LNCaP clone FGC (cell line): ENCODE measurements at regions not wholly inside any gene's neighbourhood (a gene's known extent, or its start where the extent isn't known, plus 50 kb on each side); places are given as distances from the start of the nearest gene placed in this dataset.

Experiments used
- DNase-seq: peaks from one replicate; pipeline ENCODE4 v3.0.0-alpha.2; 2011; ENCODE audit warnings: low read depth
- H3K4me3 ChIP-seq: 2 replicates; pipeline ENCODE4 v1.5.1; 2011; ENCODE audit warnings: mild to moderate bottlenecking, low read depth, low read length, control low read depth
- TF ChIP-seq, protein P1 (sequence below): IDR thresholded peaks from 2 replicates; pipeline ENCODE4 v1.5.1; 2012; ENCODE audit warnings: mild to moderate bottlenecking; ENCODE audit not compliant: control insufficient read depth, insufficient read depth; ENCODE audit errors: extremely low read depth

DNA sequence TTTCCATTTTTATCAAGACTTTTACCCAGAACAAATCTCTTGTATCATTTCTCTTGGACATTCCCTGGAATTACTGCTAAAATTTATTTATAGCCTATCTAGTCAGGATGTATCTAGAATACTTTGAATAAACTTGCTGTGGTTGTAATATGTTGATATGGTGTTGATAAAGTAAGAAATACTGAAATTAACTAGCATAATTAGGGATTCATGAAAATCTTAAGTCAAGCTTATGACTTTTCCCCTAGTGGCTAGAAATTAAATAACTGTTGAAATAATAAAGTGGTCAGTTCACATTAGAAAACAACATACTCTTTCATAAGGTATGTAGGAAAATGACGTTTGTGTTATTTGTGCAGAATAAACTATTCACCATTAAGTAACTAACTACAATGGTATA, 73.1 kb upstream of the ANKRD50 start:
- TF ChIP-seq, protein P1, sequence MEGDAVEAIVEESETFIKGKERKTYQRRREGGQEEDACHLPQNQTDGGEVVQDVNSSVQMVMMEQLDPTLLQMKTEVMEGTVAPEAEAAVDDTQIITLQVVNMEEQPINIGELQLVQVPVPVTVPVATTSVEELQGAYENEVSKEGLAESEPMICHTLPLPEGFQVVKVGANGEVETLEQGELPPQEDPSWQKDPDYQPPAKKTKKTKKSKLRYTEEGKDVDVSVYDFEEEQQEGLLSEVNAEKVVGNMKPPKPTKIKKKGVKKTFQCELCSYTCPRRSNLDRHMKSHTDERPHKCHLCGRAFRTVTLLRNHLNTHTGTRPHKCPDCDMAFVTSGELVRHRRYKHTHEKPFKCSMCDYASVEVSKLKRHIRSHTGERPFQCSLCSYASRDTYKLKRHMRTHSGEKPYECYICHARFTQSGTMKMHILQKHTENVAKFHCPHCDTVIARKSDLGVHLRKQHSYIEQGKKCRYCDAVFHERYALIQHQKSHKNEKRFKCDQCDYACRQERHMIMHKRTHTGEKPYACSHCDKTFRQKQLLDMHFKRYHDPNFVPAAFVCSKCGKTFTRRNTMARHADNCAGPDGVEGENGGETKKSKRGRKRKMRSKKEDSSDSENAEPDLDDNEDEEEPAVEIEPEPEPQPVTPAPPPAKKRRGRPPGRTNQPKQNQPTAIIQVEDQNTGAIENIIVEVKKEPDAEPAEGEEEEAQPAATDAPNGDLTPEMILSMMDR, result no peak
- DNase-seq, result no peak
- H3K4me3 ChIP-seq, result no peak overlapping the region

DNA sequence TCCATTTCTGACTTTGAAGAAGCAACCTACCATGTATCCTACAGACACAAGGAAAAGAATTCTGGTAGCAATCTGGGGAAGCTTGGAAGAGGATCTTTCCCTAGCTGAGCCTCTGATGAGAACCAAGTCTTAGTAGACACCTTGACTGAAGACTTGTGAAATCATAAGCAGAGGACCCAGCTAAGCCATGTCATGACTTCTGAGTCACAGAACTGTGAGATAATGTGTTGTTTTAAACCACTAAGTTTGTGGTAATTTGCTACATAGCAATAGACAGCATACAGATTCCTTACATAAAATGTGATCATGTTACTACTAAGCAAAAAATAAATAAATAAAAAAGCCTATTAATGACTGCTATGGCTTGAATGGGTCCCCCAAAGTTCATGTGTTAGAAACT, 71.3 kb upstream of the ANKRD50 start:
- TF ChIP-seq, protein P1, result no peak
- no peak for DNase-seq
- H3K4me3 ChIP-seq, result no peak overlapping the region

DNA sequence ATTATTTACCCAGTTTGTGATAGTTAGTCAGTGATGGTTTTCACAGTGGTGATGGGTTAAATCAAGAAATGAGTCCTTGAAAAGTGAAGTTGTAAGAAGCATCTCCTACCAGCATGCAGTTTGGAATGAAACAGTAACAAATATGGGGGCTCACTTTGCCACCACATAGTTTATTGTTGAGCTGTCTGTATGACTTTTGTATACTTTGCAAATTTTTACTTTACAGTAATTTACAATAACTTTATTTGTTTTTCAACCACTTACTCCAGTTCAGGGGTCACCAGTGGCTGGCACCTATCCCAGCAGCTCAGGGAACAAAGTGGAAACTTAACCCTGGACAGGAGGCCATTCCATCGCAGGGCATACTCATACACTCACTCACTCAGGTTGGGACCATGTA, 64.5 kb upstream of the ANKRD50 start:
- no peak for DNase-seq
- H3K4me3 ChIP-seq, result no peak overlapping the region
- TF ChIP-seq, protein P1, result no peak

DNA sequence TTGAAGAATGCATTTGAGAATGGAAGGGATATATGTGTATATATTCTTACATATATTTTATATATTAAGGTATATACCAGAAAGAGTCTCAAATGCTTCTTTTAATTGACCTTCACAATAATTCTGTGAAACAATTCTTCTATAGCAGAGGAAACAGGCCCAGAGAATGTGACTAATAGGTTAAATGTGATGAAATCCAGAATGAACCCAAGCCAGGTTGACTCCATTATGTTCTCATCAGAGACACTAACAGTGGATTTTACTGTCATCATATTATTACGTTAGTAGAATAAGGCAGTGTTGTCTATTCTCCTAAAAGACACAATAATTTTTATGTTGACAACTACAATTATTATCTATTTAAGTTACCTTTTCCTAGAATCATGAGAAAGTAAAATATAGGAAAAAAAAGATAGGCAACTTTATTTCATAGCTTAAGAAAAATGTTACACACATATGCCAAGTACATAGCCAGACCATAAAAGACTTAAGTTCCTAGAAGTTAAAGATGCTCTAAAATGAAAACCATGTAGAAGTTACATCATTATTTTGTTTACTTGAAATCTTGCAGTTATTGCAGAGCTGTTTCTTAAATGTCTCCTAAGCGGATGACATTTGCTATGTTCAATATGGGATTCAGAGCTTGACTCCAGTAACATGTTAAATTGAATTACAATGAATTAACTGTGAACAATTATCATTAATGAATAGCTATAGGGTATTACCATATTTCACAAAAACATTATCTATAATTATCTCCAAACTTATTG, 56.2 kb upstream of the ANKRD50 start:
- TF ChIP-seq, protein P1, result no peak
- no peak for DNase-seq
- no peak overlapping the region for H3K4me3 ChIP-seq

DNA sequence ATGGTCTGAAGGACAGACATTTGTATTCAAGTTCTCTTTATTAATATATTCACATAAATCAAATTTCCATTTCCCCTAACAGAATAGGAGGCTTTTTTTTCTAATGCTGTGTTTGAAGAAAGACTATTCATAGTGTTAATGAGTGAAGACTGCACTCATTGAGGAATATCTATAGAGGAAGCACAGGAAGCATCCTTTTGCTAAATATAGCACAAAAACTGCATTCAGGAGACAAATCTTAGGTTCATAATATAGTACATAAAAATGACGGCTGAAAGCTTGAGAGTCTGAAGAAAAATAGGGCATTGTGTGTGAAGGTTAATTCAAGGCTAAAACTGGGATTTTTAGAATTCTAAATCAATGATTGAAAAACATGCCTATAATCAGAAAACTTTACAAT, 50.4 kb upstream of the ANKRD50 start:
- DNase-seq, result no peak
- H3K4me3 ChIP-seq, result no peak overlapping the region
- TF ChIP-seq, protein P1, result no peak
